HG03108 (cell line): ENCODE measurements at regions not wholly inside any gene's neighbourhood (a gene's known extent, or its start where the extent isn't known, plus 50 kb on each side); places are given as distances from the start of the nearest gene placed in this dataset.

ENCODE experiments used
- ATAC-seq: cut with Tn5 transposase; IDR thresholded peaks from one replicate; pipeline ENCODE4 v1.9.1; 2021; ENCODE audit warnings: moderate library complexity; ENCODE audit not compliant: unreplicated experiment

DNA sequence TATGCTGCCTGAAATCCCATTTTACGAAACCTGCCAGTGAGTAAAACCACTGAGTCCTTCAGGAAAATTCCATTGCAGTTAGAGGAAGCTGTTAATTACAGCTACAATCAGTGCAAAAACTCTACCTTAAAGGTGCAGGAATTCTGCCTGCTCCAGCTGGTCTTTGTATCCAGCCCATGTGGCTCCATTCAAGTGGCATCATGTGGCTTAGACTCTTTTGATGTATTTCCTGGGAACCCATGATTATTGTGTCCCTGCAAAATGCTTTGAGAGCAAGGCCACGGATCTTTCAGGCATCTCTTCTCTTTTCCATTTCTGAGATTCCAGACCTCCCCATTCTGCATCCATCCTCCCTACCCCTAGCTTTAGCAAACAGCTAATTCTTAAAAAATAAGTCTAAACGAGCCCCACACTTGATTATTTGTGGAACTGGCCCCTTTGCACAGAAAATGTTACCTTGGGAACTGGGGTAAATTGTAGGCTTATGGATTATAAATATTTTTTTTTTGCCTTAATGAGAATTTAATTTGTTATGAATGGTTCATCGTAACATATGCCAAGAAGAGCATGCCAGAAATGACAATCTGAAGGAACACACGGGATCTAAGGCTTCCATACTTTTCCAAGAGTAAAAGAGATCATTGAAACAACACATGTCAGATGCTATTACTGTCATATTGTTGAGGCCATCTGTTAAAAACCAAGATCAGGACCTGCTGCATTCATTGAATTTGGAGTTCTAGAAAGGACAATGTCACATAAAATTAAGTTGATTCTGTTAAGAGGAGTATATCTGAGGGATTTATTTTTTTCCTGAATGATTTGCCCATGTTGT, 144.6 kb downstream of the TPH2 start:
- no peak for ATAC-seq

DNA sequence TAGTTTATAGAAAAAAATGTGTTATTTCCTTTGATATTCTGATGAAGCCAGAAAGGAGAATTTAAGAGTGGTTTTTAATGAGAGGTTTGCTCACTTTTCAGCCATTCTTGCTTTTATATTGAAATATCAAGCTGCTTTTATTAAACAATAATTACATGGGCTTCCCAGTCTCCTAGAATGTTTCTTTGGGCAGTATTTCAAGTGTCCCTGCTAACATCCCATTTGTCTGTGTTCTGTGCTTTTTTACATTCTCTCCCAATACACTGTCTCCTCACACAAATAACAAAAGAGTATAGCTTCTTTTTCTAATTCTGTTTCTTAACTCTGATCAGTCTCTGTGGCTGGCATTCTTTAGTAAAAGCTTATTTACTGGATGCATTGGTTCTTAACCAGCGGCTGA, 145.4 kb downstream of the TPH2 start:
- no peak for ATAC-seq

DNA sequence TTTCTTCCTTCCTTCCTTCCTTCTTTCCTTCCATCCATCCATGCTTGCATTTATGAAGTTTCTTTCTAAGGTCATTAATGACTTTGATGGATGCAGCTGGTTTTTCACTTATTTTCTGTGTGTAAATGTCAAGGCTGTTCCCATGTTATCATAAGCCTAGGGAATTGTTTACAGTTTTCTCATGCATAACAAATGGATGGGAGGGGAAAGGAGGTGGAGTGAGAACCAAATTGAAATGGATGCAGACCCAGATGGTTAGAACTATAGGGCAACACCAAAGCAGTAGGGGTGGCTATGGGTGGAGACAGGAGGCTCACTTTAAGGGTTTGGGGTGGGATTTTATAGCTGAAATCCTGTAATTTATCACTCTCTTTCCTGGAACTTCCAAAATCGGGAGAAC, 146.2 kb downstream of the TPH2 start:
- ATAC-seq, result no peak

DNA sequence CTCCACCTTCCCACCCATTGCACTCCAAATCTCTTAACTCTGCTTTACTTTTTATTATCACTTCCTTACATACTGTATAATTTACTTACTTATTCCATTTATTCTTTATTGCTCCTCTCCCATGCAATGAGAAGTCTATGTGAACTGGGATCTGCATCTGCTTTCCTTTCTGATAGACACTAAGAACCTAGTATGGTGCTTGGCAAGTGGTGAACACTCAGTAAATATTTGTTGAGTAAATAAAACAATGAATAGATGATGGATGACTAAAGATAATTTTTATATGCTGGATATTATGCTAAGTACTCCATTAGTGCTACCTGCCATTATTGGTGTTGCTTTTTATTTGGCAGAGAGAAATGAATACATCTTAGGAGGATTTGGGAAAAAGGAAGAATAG, 151.0 kb downstream of the TPH2 start:
- no peak for ATAC-seq

DNA sequence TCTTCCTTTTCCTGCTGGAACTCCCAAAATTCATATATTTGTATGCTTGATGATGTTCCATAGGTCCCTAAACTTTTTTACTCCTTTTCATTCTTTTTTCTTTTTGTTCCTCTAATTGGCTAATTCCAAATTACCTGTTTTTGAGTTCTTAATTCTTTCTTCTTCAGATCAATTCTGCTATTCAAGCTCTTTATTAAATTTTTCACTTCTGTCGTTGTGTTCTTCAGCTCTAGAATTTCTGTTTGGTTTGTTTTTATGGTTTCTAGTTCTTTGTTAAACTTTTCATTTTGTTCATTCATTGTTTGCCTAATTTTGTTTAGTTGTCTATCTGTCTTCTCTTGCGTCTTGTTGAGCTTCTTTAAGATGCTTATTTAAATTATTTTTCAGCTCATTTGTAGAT, 154.8 kb downstream of the TPH2 start:
- no peak for ATAC-seq

DNA sequence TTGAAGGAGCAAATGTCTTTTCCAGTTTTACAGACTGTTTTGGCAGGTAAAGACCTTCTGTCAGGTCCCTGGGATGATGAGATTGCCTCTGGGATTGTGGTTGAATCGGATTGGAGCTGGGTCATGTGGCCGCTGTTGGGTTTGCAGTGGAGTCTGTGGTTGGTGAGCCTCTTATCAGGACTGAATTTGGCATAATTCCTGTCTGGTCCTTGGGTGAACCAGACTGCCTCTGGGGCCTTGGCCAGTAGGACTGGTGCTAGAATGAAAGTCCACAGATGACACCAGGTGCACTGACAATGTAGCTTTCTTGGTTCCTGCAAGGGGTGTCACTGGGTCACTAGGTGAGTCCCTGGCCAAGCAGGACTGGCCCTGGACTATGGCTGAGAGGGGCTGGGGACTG, 155.3 kb downstream of the TPH2 start:
- ATAC-seq, result no peak

DNA sequence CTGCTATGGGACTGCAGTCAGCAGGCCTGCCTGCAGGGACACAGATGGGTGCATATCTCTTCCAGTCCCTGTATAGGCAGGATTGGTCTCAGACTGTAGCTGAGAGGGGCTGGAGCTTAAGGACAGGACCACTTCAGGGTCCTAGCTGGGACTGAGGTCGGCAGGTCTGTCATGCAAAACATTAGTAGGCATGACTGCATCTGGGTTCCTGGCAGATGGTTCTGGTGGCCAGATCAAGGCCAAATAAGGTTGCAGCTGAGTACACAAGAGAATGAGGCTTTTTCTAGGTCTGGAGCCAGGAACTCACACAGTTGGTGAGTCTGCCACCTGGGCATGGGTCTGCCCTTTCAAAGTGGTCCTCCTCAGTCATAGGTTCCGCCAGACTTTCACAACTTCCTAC, 155.8 kb downstream of the TPH2 start:
- ATAC-seq, result no peak

DNA sequence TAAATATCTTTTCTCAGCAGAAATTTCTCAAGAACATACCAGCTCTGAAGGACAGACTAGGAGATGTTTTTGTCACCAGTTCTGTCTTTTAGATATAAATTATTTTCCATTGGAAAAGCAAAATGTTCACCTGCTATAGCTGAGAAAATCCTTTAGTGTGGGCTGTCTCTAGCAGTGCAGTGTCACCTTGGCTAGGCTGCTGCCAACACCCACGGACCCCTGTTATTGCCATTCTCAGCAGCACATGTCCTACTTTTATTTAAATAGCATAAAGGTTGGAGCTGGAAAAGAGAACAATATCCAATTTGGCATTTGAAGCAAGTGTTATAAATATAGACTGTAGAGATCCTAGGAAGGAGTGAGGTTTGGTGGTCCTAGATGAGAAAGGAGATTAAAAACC, 156.4 kb downstream of the TPH2 start:
- ATAC-seq, result no peak

DNA sequence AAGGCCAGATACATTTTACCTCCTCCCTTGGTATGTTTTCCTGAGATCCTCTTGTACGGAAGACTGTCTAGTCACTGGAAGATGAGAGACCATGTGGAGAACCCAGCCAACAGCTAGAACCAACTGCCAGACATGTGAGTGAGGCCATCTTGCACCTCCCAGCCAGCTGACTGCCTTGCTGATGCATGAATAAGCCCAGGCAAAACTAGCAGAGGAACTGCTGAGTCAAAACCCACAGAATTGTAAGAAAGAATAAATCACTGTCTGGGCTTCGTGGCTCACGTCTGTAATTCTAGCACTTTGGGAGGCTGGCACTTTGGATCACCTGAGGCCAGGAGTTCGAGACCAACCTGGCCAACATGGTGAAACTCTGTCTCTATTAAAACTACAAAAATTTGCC, 160.0 kb downstream of the TPH2 start:
- ATAC-seq, result no peak

DNA sequence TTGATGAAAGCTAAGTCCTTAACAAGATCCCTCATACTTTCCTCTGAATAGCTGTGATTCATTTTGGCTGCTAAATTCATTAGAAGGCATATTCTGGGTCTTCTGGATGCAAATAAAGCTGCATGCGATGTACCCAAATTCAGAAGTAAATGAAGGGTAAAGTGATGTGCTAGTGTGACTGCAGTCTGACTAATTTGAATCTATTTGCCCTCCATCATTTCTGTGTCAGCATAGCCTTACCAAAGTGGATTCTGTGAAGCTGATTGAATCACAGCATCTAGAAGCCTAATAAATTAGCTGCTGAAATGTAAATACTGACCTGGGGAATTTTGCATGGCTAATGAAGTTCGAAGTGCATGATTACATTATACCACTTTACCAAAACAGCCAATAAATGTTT, 162.2 kb downstream of the TPH2 start:
- no peak for ATAC-seq

DNA sequence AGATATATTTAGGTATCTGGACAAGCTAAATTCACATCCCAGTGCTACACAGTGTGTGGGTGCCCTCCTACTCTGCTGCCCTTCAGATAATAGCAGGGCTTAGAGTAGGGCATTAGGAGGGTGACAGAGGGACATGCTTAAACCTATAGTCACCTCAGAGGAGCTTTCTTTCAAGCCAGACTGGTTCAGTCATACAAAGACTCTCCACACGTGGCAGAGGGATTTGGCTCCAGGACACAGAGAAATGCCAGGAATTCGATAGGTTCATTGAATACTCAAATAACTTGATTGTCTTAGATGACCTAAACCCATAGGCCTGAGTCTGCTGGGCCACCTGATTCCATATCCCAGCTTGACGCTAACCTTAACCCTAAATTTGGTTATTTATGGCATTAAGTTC, 163.5 kb downstream of the TPH2 start:
- no peak for ATAC-seq

DNA sequence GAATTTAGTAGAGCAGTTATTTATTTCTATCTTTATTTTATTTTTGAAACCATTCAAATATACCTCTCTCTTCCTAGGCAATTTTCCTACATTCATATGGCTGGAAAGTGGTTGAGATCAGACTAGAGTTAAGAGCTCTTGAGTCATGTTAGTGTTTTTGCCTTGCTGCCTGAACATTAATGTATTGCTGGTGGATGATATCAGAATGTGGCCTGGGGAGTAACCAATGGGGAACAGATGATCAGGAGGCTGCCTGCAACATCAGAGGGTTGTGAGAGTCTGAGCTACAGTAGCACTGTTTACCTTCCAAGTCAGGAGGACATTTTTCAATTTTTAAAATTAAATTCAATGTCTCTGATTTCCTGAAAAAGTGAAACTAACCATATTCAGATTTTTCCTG, 166.3 kb upstream of the TRHDE start:
- ATAC-seq, result no peak

DNA sequence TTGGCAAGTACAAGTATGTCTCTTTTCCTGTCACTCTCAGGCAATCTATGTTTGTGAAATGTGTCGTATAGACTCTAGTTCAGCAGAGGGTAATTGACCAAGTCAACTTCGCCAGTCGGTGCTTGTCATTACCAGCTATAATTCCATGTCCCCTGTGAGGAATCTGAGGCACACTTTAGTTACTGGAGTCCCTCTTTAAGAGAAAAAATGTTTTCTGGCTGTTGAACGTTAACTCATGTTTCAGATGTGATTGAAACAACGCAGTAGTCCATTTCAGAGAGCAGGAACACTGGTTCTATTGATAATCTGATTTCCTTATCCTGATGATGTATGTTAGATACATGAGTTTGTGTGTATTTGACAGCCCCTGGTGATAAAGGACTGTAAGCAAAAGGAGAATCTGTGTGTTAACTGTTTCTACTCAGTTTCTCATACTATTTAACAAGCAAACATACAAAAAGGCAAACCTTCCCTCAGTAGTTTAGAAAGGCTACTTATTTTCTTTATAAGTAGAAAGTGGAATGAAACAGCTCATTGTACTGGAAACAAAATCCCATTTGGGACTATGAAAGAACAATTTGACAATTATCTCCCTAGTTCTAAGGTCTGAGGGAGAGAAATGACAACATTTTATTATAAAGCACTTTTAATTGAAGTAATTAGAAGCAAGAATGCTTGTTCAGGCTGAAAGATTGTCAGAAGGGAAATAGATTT, 161.1 kb upstream of the TRHDE start:
- ATAC-seq, result no peak

DNA sequence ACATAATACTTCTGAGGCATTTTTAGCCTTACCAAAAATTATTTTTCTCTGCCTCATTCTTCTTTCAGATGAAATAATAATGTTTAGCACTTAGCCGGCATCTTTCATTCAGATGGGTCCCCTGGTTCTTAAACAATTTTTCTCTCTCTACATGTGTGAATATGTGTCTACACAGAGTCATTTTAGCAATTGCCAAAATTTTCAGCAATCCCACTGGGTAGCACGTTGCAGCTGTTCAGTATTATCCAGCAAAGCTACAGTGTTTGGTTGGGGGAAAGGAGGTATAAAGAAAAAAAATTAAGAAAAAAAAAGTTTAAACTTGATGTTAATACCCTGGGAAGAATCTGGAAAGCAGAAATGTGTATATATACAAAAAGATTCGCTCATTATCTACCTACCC, 160.5 kb upstream of the TRHDE start:
- ATAC-seq, result no peak

DNA sequence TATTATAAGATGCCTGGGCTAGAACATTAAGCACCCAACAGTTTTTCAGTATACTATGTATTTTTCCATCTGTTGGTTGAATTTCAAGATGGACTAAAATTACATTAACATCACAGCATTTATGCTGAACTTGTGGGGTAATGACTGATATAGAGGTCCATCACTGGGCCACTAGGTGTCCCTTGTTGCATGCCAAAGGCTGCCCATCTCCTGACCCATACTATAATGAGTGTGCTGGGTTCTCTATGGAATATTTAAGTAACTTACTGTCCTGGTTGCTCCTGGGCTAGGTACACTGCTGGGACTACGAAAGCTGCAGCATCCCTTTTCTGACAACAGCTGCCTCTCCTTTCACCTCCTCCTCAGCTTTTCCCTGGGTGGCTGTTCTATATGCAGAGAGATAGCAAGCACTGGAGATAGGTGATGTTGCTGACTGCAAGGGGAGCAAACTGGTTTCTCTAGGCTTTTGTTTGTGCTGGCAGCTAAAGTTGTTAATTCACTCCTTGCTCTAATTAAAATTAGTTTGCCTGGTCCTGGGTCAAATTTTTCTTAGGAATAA, 138.6 kb upstream of the TRHDE start:
- ATAC-seq, result no peak

DNA sequence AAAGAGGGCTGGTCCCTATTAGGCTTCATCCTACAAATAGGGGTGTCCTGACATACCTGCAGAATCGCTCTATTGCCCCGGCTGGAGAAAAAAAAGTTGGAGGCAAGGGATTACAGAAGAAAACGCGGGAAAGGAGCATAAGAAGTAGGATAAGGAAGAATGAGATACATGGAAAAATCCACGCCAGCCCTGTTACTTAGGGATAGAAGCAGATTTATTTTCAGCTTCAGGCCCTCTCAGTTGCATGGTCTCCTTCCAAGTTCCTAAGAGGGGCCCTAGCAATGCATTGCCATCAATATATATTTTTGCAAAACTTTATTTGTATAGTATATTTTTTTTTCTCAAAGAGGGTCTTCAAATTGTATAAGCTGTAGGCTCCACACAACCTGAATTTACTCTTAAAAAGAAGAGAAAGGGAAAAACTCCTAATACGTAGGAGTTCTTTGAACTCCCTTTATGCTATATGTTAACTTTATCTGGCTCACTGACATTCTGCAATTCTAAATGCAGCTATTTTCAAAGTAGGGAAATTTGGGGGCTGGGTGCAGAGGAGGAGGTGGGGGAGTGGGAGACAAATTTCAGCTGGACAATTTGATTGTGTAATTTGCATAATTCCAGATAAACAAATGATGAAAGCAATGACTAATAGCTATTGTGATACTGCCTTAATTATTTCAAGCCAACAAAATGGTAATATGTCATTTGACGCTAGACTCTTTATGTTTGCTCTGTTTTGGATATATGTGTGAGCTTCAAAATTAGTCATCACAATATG, 137.7 kb upstream of the TRHDE start:
- ATAC-seq, result no peak

DNA sequence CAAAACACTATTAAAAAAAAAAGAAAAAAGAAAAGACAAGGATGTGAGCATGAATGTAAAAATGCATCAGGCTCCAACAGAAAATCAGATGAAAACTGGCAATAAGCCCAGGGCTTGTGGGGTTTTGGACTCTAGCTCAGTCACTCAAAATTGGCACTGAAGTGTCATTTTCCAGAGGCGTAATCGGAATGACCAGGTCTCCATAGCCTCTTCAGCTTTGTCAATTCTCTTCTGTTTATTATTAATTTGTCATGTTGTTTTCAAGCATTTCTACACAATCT, 137.2 kb upstream of the TRHDE start:
- no peak for ATAC-seq

DNA sequence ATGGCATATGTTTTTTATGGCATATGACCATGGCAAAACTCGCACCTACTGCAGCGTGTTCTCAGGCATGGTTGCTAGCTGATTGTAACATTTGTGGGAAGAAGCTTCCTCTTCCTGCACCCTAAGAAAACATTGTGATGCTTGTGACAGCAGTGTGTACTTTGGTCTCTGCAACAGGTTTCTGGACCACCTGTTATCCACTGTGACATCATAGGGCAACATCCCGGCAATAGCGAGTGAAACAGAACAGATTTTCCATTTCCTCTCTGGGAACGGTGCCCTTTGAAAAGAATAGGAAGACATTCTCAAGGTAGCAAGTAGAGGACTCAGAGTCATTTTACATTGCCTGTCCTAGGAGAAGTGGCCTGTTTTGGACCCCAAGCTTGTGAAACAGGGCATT, 135.4 kb upstream of the TRHDE start:
- no peak for ATAC-seq

DNA sequence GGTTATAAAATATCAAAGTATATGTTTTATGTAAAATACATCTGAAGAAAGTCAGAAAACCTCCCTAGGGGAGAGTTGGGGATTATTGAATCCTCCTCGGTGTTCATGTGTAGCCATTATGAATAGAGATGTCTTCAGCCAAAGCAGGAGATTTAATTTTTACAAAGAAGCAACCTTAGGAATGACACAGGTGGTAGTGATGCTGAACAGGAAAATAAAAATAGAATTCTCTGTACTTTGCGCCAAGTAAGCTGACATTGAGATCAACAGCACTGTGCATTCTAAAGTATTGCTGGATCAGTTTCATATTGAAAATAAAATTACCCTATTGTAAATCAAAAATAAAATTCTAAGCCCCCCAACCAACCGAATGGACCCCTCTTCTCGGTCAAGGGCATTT, 132.8 kb upstream of the TRHDE start:
- no peak for ATAC-seq

DNA sequence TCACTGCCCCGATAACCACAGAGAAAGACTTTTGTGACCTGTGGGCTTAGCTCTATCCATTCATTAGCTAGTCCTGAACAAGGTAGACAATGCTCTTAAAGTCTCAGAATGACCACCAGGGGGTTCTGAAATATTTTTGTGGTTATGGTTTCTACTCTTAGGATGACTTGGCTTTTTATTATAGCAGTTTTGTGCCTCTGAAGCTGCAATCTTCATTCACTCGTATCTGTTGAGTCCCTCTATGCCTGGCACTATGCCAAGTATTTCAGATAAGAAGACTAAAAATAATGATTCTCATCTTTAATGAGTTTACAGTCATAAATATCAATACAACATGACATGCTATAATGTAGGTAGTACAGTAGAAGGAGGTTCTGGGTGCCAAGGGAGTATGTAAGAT, 130.8 kb upstream of the TRHDE start:
- peak; percentile 95 for ATAC-seq

DNA sequence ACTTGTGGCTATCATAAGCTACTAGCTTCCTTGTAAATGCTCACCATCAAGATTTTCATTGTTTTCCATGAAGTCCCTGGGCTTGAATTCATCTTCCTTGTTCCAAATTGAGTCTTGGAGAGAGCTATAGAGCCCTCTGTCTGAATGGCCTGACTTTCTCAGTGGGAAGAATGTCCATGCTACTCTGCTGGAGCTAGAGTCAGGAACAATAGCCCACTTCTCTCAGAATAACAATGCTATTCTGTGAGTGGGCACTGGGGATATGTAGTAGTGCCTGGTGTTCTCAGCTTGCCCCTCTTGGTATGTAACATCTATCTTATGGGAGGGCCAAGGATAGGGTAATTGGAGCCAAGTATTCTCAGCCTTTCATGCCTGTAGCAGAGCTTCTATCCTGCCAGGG, 127.6 kb upstream of the TRHDE start:
- no peak for ATAC-seq

DNA sequence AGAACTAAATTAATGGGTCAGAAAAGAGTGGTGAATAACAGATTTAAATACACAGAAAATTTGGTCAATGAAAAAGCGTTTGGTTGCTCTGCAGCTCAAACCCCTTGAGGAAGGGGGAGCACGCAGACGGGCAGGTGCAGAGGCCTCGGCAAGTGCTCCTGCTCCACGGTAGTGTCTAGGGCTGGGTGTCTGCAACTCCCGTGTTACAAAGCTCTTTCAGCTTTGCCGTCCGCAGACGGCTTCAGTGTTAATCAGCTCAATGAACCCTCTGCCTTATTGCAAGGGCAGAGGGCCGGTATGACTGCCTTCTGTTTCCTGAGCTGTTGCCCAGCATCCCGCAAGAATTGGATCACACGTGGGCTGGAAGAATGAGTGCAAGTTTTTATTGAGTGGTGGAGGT, 125.7 kb upstream of the TRHDE start:
- no peak for ATAC-seq
